HG03571 (cell line): ENCODE measurements at regions not wholly inside any gene's neighbourhood (a gene's known extent, or its start where the extent isn't known, plus 50 kb on each side); places are given as distances from the start of the nearest gene placed in this dataset.
A peak's percentile ranks its signal among the peaks of the same experiment; 100 is the strongest.

Experiments used
- ATAC-seq: cut with Tn5 transposase; IDR thresholded peaks from one replicate; pipeline ENCODE4 v1.9.1; 2021; ENCODE audit not compliant: unreplicated experiment

DNA sequence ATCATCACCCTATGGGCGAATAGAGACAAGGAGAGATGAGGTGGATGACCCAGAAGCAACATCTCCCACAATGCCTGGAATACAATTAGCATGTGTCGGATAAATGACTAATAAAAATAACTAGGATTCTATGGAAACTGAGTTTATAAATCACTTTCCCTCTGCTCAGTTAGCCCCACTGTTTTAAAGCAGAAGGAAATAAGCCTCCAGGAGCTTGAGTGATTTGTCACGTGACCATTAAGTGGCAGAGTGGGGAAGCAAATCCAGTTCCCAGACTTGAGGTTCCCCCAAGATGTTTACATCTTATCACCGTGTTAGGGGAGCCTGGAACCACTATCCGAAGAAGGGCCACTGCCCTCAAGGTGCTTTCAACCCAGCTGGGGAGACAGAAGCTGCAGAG lies 136.5 kb upstream of the CCND2 start:
- ATAC-seq = no peak

GRCh38 chr12:4135919-4136605 lies 137.5 kb upstream of the CCND2 start:
- peak; percentile 69 for ATAC-seq

GRCh38 chr12:4134448-4135263 lies 138.9 kb upstream of the CCND2 start:
- no peak for ATAC-seq

DNA sequence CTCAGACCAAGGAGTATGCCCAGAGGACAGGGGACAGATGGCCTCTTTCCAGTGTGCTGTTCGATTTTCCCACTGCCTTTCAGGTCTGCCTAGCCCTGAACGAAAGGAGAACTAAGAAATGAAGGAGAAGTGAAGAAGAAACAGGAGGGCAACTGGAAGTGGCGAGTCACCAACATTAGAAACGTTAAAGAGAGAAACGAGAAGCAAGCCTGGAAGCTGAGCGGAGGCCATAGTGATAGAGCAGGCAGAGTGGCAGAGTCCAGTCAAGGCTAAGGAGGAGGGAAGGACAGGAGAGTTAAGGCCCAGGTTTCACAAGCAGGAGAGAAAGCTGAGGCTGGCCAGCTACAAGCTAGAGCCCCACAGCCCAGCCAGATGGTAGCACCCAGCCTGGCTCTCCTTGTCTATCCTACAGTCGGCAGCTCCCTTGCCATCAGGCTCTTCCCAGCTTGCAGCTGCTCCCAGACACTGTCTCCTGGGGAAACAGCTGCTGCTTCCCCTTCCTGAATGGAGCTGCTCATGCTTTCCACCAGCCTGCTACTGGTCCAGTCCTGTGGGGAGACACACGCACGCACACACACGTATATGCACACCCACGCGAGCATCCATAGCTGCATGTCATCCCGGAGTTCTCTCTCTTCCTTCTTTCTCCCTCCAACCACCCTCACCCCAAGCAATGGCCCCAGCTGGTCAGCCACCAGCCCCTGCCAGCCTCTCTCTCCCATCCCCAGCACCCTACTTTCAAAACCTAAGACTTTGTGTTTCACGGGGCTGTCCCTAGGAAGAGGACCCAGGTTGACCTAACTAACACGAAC lies 139.7 kb upstream of the CCND2 start:
- ATAC-seq = no peak

DNA sequence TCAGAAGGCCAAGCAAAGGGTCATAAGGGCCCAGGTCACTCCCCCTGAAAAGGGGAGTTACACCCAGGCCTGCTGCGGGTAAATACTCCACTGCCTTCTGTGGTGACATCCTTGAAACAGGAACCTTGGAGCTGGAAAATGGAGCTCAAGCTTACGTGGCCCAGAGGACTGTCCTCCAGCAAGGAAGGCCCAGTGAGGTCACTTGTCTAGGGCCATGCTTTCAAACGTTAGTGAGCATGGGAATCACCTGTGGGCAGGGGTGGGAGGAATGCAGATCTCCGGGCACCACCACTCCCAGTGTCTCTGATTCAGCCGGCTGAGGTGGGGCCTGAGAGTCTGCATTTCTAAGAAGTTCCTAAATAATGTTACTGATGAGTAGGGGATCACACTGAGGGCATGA lies 140.5 kb upstream of the CCND2 start:
- ATAC-seq = no peak

- no peak for ATAC-seq
These were observed 152.0 kb upstream of the CCND2 start for GRCh38 chr12:4121506-4122020.

DNA sequence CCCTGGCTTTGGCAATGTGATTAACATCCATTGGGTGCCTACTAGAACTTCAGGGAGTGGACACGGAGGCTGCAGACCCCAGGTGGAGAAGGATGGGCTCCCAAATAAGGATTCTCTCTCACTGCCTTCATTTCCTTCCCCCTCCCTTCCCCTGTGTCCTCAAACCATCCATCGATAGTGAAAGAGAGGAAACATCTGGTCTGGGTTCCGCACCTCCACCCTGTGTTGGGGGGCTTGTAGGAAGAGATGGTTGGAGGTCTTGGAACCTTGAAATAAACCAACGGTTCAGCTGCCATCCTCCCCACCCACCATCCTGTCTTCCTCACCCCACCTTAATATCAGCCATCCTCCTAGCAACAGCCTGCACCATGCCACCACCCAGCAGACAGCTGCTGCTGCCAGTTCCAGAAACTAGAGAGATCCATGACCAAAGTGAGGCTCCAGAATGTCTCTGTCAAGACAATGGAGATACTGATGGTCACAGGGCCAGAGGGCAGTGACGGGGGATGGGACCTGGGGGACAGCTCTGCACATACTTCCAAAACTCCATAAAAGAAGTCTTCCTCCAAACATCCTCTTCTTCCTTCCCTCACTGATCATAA lies 153.1 kb upstream of the CCND2 start:
- no peak for ATAC-seq

GRCh38 chr12:4119157-4119761 lies 154.3 kb upstream of the CCND2 start:
- peak; percentile 80 for ATAC-seq

DNA sequence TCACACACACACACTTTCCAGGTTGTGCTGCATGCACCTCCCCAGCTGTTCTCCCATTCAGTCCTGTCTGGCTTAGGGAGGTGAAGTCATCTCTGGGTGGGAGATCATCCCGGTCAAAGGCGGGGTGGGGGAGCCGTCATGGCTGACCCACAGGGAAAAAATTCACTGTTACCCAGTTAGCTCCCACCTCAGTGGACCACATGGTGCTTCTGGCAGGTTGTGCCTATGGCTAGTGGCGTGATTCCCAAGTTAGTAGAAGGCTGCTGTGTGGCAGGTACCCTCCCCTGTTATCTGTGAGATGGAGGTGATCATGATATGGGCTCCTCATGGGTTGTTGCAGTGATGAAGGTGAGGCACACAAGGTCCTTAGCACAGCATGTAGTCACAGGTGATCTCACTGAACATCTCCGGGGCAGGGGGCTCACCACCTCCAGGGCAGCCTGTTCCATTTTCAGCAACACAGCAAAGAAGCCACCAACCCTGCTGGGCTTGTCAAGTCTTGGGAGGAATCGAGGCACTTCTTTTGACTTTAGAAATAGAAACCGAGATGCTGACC lies 154.9 kb upstream of the CCND2 start:
- ATAC-seq = no peak

- ATAC-seq = peak; percentile 41
These were observed 155.5 kb upstream of the CCND2 start for GRCh38 chr12:4118017-4118510.

GRCh38 chr12:4117386-4118016 lies 156.1 kb upstream of the CCND2 start:
- no peak for ATAC-seq

GRCh38 chr12:4116251-4117111 lies 157.1 kb upstream of the CCND2 start:
- ATAC-seq = no peak

GRCh38 chr12:4115570-4115969 lies 158.0 kb upstream of the CCND2 start:
- ATAC-seq = no peak

DNA sequence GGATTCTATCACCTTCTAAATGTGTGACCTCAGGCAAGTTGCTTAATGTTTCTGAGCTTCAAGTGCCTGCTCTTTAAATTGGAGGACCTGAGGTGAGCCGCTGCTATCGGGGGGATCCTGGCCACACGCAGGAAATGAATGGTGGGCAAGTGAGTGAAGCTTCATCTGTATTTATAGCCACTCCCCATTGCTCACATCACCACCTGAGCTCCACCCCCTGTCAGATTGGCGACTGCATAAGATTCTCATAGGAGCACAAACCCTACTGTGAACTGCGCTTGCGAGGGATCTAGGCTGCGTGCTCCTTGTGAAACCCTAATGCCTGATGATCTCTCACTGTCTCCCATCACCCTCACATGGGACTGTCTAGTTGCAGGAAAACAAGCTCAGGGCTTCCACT lies 158.6 kb upstream of the CCND2 start:
- no peak for ATAC-seq

DNA sequence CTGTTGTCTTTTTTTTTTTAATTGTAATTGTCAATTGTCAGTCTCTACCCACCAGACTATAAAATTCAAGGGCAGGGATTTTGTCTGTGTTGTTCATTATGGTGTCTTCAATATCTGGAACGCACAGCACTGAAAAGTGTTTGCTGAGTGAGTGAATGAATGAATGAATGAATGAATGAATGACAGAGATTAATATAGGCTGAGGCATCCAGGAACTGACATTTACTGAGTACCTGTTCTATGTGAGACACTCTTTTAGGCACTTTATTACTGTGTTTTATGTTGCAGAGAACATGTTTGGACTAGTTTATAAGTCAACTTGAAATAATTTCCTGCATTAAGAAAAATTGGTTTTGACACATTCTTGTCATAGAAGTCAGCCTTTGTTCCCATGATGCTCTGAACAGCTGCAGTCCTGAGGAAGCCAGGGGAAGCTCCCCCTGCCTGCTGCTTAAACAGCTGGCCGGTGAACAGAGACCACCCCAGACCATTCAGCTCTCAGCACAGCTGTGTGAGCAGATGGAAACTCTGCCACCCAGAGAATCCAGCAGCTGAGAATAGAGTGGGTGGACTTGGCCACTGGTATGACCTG lies 160.7 kb upstream of the CCND2 start:
- no peak for ATAC-seq

DNA sequence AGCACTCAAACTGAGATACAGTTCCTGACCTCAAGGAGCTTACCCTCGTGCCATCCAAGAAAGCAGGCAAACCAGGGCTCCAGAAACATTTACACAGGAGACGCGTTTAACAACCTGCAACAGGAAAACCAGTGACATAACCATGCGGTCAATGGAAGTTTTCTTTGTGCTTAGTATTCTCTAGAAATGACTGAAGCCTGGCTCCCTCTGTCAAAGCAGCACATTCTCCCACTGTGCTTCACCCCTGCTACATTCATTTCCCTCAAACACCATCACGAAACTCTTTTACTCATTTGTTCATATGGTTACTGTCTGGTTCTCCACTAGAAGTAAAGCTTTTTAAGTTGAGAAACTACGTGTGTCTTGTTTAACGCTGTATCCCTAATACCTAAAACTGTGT lies 161.3 kb upstream of the CCND2 start:
- ATAC-seq = no peak

DNA sequence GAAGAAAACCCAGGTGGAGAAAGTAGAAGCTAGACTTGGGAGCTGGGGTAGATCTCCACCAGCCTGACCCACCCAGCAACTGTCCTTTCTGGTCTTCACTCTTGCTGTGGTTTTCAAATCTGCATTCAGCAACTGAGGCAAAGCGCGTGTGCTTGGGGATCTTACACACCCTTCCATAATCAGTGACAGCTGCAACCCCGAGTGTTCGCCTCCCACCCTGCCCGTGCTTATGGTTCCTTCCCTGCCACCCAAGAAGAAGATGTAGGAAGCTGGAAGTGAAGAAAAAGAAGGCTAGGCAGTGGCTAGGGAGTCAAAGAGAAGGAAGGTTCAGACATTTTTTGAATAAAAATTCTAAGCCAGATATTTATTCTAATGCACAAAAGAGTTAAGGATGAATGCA lies 162.6 kb upstream of the CCND2 start:
- no peak for ATAC-seq

- no peak for ATAC-seq
These were observed 163.7 kb upstream of the CCND2 start for GRCh38 chr12:4109826-4110225.
